SK-N-MC (cell line): ENCODE measurements at regions not wholly inside any gene's neighbourhood (a gene's known extent, or its start where the extent isn't known, plus 50 kb on each side); places are given as distances from the start of the nearest gene placed in this dataset.
A peak's percentile ranks its signal among the peaks of the same experiment; 100 is the strongest.
"Not testable (repeated sequence)": the region's sequence is repeated elsewhere in the genome, so short reads cannot be mapped to it uniquely, and the experiment has no call there.

Experiments used
- DNase-seq: peaks from one replicate; pipeline ENCODE4 v3.0.0-alpha.2; 2011; ENCODE audit warnings: low read depth, low spot score
- H3K27ac ChIP-seq: fragments of 200-600 bp; sonication (generic); 2 replicates; pipeline ENCODE4 v1.5.1; 2016; ENCODE audit warnings: mixed run types
- H3K36me3 ChIP-seq: fragments of 200-600 bp; sonication (generic); 2 replicates; pipeline ENCODE4 v1.6.1; 2017; ENCODE audit warnings: antibody characterized with exemption, low read length, mixed read lengths; ENCODE audit not compliant: insufficient read depth
- H3K4me3 ChIP-seq: fragments of 200-600 bp; sonication (generic); 2 replicates; pipeline ENCODE4 v1.5.1; 2016
- H3K9ac ChIP-seq: fragments of 200-600 bp; sonication (generic); 2 replicates; pipeline ENCODE4 v1.8.0; 2017; ENCODE audit warnings: mixed run types, mixed read lengths; ENCODE audit not compliant: insufficient read length
- H3K9me3 ChIP-seq: fragments of 200-600 bp; sonication (generic); 2 replicates; pipeline ENCODE4 v1.6.1; 2017; ENCODE audit warnings: low read depth, mild to moderate bottlenecking, antibody characterized with exemption, low read length, moderate library complexity, mixed read lengths
- POLR2AphosphoS5 ChIP-seq: IDR thresholded peaks from 2 replicates; pipeline ENCODE4 v1.6.1; 2012; ENCODE audit warnings: mild to moderate bottlenecking, low read depth, low read length, borderline replicate concordance

GRCh38 chr20:30540330-30541069 lies 717.0 kb upstream of the DEFB115 start:
- H3K9ac ChIP-seq, H3K36me3 ChIP-seq, H3K9me3 ChIP-seq, H3K27ac ChIP-seq, H3K4me3 ChIP-seq, DNase-seq: not testable (repeated sequence)

- H3K27ac ChIP-seq, DNase-seq, H3K9ac ChIP-seq, H3K9me3 ChIP-seq, H3K36me3 ChIP-seq, H3K4me3 ChIP-seq: not testable (repeated sequence)
Measured at GRCh38 chr20:30551236-30551635, 706.2 kb upstream of the DEFB115 start.

- not testable (repeated sequence) for H3K27ac ChIP-seq
Measured at GRCh38 chr20:30556797-30557196, 700.7 kb upstream of the DEFB115 start.

GRCh38 chr20:30565086-30565485 lies 692.4 kb upstream of the DEFB115 start:
- DNase-seq, H3K4me3 ChIP-seq: not testable (repeated sequence)

More at GRCh38 chr20:30556797-30557196, 700.7 kb upstream of the DEFB115 start:
- H3K9me3 ChIP-seq, H3K4me3 ChIP-seq, DNase-seq, H3K36me3 ChIP-seq, H3K9ac ChIP-seq: not testable (repeated sequence)

GRCh38 chr20:30569867-30570266 lies 687.6 kb upstream of the DEFB115 start:
- not testable (repeated sequence) for DNase-seq, H3K9me3 ChIP-seq, H3K27ac ChIP-seq

More at GRCh38 chr20:30565086-30565485, 692.4 kb upstream of the DEFB115 start:
- H3K9me3 ChIP-seq, H3K9ac ChIP-seq, H3K36me3 ChIP-seq, H3K27ac ChIP-seq: not testable (repeated sequence)

GRCh38 chr20:30570622-30571021 lies 686.8 kb upstream of the DEFB115 start:
- H3K4me3 ChIP-seq, H3K9me3 ChIP-seq, H3K27ac ChIP-seq, H3K36me3 ChIP-seq, H3K9ac ChIP-seq, DNase-seq: not testable (repeated sequence)

More at GRCh38 chr20:30569867-30570266, 687.6 kb upstream of the DEFB115 start:
- not testable (repeated sequence) for H3K4me3 ChIP-seq, H3K9ac ChIP-seq, H3K36me3 ChIP-seq

- not testable (repeated sequence) for DNase-seq, H3K9me3 ChIP-seq, H3K9ac ChIP-seq, H3K36me3 ChIP-seq, H3K27ac ChIP-seq, H3K4me3 ChIP-seq
Measured at GRCh38 chr20:30574337-30574736, 683.1 kb upstream of the DEFB115 start.

GRCh38 chr20:30579069-30579468 lies 678.4 kb upstream of the DEFB115 start:
- H3K9me3 ChIP-seq, H3K36me3 ChIP-seq, DNase-seq: not testable (repeated sequence)
- Histone ChIP-seq H3K9ac (peak overlapping the region; percentile 72), H3K4me3 (peak overlapping the region; percentile 82), H3K27ac (peak overlapping the region; percentile 50; the same call in 1 of the 2 replicates)

GRCh38 chr20:30579824-30580438 lies 677.5 kb upstream of the DEFB115 start:
- Histone ChIP-seq H3K4me3 (peak overlapping the region; percentile 82), H3K27ac (peak overlapping the region; percentile 81), H3K9ac (peak overlapping the region; percentile 72)
- DNase-seq = peak; percentile 73
- not testable (repeated sequence) for H3K36me3 ChIP-seq, H3K9me3 ChIP-seq
- TF ChIP-seq POLR2AphosphoS5 = peak; percentile 65

- H3K9ac ChIP-seq, H3K4me3 ChIP-seq, H3K9me3 ChIP-seq, H3K36me3 ChIP-seq, H3K27ac ChIP-seq, DNase-seq: not testable (repeated sequence)
Measured at GRCh38 chr20:30581839-30582238, 675.6 kb upstream of the DEFB115 start.

GRCh38 chr20:30584403-30584802 lies 673.1 kb upstream of the DEFB115 start:
- DNase-seq, H3K9me3 ChIP-seq, H3K9ac ChIP-seq, H3K27ac ChIP-seq, H3K36me3 ChIP-seq, H3K4me3 ChIP-seq: not testable (repeated sequence)

- not testable (repeated sequence) for H3K36me3 ChIP-seq, H3K27ac ChIP-seq, H3K9ac ChIP-seq, DNase-seq, H3K9me3 ChIP-seq
- H3K4me3 ChIP-seq = peak overlapping the region; percentile 49
Measured at GRCh38 chr20:30585244-30585796, 672.1 kb upstream of the DEFB115 start.

- not testable (repeated sequence) for H3K36me3 ChIP-seq, DNase-seq, H3K4me3 ChIP-seq, H3K9ac ChIP-seq, H3K27ac ChIP-seq, H3K9me3 ChIP-seq
Measured at GRCh38 chr20:30586178-30586577, 671.3 kb upstream of the DEFB115 start.
